DOHH2 (cell line): ENCODE measurements at regions not wholly inside any gene's neighbourhood (a gene's known extent, or its start where the extent isn't known, plus 50 kb on each side); places are given as distances from the start of the nearest gene placed in this dataset.
"Not testable (repeated sequence)": the region's sequence is repeated elsewhere in the genome, so short reads cannot be mapped to it uniquely, and the experiment has no call there.

Source experiments
- H3F3A ChIP-seq: fragments of 200-600 bp; sonication (generic), shearing (Covaris generic); 2 replicates; pipeline ENCODE4 v1.6.0; 2016; ENCODE audit warnings: antibody characterized with exemption, mild to moderate bottlenecking; ENCODE audit not compliant: control insufficient read depth, insufficient read depth
- H3K27ac ChIP-seq: fragments of 200-600 bp; sonication (generic); 2 replicates; pipeline ENCODE4 v1.5.1; 2014; ENCODE audit warnings: low read depth, mild to moderate bottlenecking, low read length, moderate library complexity
- H3K27me3 ChIP-seq: fragments of 200-600 bp; sonication (generic); 2 replicates; pipeline ENCODE4 v1.6.1; 2014; ENCODE audit warnings: mild to moderate bottlenecking, low read length, mixed read lengths; ENCODE audit not compliant: control insufficient read depth
- H3K36me3 ChIP-seq: fragments of 200-600 bp; sonication (generic); 2 replicates; pipeline ENCODE4 v1.6.1; 2014; ENCODE audit warnings: mild to moderate bottlenecking, low read length, moderate library complexity, mixed read lengths; ENCODE audit not compliant: control insufficient read depth
- H3K4me1 ChIP-seq: fragments of 200-600 bp; sonication (generic); 2 replicates; pipeline ENCODE4 v1.6.1; 2014; ENCODE audit warnings: mild to moderate bottlenecking, low read length, mixed read lengths; ENCODE audit not compliant: control insufficient read depth
- H3K4me2 ChIP-seq: fragments of 200-600 bp; sonication (generic); 2 replicates; pipeline ENCODE4 v1.6.0; 2014; ENCODE audit warnings: mild to moderate bottlenecking, low read length, moderate library complexity
- H3K4me3 ChIP-seq: fragments of 200-600 bp; sonication (generic); 2 replicates; pipeline ENCODE4 v1.5.1; 2014; ENCODE audit warnings: mild to moderate bottlenecking, low read length, mixed read lengths
- H3K79me2 ChIP-seq: fragments of 200-600 bp; sonication (generic); 2 replicates; pipeline ENCODE4 v1.6.1; 2014; ENCODE audit warnings: mild to moderate bottlenecking, low read length, mixed read lengths; ENCODE audit not compliant: control insufficient read depth
- H3K9me2 ChIP-seq: fragments of 200-600 bp; sonication (generic); replicated peaks from 2 replicates; pipeline ENCODE4 v1.6.1; 2014; ENCODE audit warnings: mild to moderate bottlenecking, low read length, mixed read lengths; ENCODE audit not compliant: control insufficient read depth
- H3K9me3 ChIP-seq: fragments of 200-600 bp; sonication (generic); 2 replicates; pipeline ENCODE4 v1.6.1; 2014; ENCODE audit warnings: antibody characterized with exemption, low read length, mixed read lengths; ENCODE audit not compliant: control insufficient read depth, insufficient read depth
- H4K20me1 ChIP-seq: fragments of 200-600 bp; sonication (generic); 2 replicates; pipeline ENCODE4 v1.6.0; 2014; ENCODE audit warnings: low read depth, mild to moderate bottlenecking, antibody characterized with exemption, low read length, moderate library complexity; ENCODE audit not compliant: control insufficient read depth, insufficient read depth
- EZH2phosphoT487 ChIP-seq: fragments of 200-600 bp; sonication (generic); IDR thresholded peaks from 2 replicates; pipeline ENCODE4 v1.6.1; 2017; ENCODE audit warnings: borderline replicate concordance, mild to moderate bottlenecking, antibody characterized with exemption, low read length, moderate library complexity, mixed read lengths
- TF ChIP-seq, protein P1 (sequence below): fragments of 200-600 bp; sonication (generic); IDR thresholded peaks from one replicate; pipeline ENCODE4 v1.5.1; 2014; ENCODE audit warnings: antibody characterized with exemption, mild to moderate bottlenecking, low read depth, low read length; ENCODE audit not compliant: poor library complexity, severe bottlenecking

GRCh38 chr3:110021659-110022058 is 684.3 kb upstream of the DPPA4 start:
- Histone ChIP-seq H3F3A (no peaks in the 10 kb centered on the region), H3K27me3 (no peaks in the 10 kb centered on the region), H3K4me2 (no peak overlapping the region), H3K9me3 (no peaks in the 10 kb centered on the region), H3K4me3 (no peak overlapping the region), H3K9me2 (no peaks in the 10 kb centered on the region), H3K36me3 (no peaks in the 10 kb centered on the region), H4K20me1 (no peaks in the 10 kb centered on the region), H3K27ac (no peak overlapping the region), H3K79me2 (no peaks in the 10 kb centered on the region), H3K4me1 (no peaks in the 10 kb centered on the region)
- TF ChIP-seq, protein P1, sequence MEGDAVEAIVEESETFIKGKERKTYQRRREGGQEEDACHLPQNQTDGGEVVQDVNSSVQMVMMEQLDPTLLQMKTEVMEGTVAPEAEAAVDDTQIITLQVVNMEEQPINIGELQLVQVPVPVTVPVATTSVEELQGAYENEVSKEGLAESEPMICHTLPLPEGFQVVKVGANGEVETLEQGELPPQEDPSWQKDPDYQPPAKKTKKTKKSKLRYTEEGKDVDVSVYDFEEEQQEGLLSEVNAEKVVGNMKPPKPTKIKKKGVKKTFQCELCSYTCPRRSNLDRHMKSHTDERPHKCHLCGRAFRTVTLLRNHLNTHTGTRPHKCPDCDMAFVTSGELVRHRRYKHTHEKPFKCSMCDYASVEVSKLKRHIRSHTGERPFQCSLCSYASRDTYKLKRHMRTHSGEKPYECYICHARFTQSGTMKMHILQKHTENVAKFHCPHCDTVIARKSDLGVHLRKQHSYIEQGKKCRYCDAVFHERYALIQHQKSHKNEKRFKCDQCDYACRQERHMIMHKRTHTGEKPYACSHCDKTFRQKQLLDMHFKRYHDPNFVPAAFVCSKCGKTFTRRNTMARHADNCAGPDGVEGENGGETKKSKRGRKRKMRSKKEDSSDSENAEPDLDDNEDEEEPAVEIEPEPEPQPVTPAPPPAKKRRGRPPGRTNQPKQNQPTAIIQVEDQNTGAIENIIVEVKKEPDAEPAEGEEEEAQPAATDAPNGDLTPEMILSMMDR: no peak
- TF ChIP-seq EZH2phosphoT487: no peak

DNA sequence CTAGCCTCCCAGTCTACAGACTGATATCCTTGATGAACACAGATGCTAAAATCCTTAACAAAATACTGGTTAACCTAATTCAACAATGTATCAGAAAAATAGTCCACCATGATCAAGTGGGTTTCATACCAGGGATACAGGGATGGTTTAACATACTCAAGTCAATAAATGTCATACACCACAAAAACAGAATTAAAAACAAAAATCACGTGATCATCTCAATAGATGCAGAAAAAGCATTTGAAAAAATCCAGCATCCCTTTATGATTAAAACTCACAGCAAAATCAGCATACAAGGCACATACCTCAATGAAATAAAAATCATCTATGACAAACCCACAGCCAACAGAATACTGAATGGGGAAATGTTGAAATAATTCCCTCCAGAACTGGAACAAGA is 685.7 kb upstream of the DPPA4 start:
- H3K4me2 ChIP-seq, H3K4me3 ChIP-seq, H3K9me3 ChIP-seq, H3K9me2 ChIP-seq, H3K4me1 ChIP-seq, H3K27me3 ChIP-seq, H4K20me1 ChIP-seq, H3K79me2 ChIP-seq, H3F3A ChIP-seq, H3K36me3 ChIP-seq, H3K27ac ChIP-seq: not testable (repeated sequence)

GRCh38 chr3:110026421-110026820 is 689.1 kb upstream of the DPPA4 start:
- Histone ChIP-seq H3K9me3 (no peaks in the 10 kb centered on the region), H3K27me3 (no peaks in the 10 kb centered on the region), H3K27ac (no peak overlapping the region), H4K20me1 (no peaks in the 10 kb centered on the region), H3F3A (no peaks in the 10 kb centered on the region), H3K4me3 (no peak overlapping the region), H3K36me3 (no peaks in the 10 kb centered on the region), H3K4me2 (no peak overlapping the region), H3K79me2 (no peaks in the 10 kb centered on the region), H3K9me2 (no peaks in the 10 kb centered on the region), H3K4me1 (no peaks in the 10 kb centered on the region)
- TF ChIP-seq EZH2phosphoT487: no peak
- TF ChIP-seq, protein P1: no peak

DNA sequence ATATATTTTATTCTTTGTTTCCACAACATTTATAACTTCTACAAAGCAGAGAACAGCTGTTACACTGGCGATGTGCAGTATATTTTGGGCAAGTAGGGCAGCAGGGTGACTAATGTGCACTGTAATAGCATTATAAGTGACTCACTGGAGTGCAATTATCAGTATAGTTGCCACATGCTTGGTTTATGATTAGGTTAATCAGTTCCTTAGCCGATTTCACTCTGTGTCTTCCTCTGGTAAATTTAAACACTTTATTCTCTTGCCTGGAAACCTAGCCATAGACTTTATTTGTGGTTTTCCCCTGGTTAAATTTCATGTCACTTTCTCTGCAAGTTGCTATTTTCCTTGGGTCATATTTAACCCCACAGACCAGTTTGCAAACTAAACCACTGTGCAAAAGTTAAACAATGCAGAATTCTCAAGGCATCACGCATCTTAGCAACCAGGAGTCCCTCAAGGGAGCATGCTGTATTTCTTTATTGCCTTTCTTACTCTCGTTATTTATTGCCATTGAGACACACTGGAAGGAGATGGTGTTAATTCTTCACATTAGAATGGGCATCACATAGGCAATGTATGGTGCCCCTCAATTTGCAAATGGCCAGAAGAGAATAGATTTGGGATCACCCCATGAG is 690.2 kb upstream of the DPPA4 start:
- H3K4me1 ChIP-seq: no peaks in the 10 kb centered on the region
- H4K20me1 ChIP-seq: no peaks in the 10 kb centered on the region
- H3F3A ChIP-seq: no peaks in the 10 kb centered on the region
- no peak for TF ChIP-seq EZH2phosphoT487
- TF ChIP-seq, protein P1: no peak
- no peaks in the 10 kb centered on the region for H3K27me3 ChIP-seq
- H3K4me3 ChIP-seq: no peak overlapping the region
- H3K79me2 ChIP-seq: no peaks in the 10 kb centered on the region
- no peak overlapping the region for H3K27ac ChIP-seq
- H3K9me2 ChIP-seq: no peaks in the 10 kb centered on the region
- H3K4me2 ChIP-seq: no peak overlapping the region
- no peaks in the 10 kb centered on the region for H3K36me3 ChIP-seq
- H3K9me3 ChIP-seq: no peaks in the 10 kb centered on the region
